Suppressor macrophage treated with lipopolysaccharide for 1 hour (primary cell): ENCODE measurements at regions not wholly inside any gene's neighbourhood (a gene's known extent, or its start where the extent isn't known, plus 50 kb on each side); places are given as distances from the start of the nearest gene placed in this dataset.
A peak's percentile ranks its signal among the peaks of the same experiment; 100 is the strongest.
"Not testable (repeated sequence)": the region's sequence is repeated elsewhere in the genome, so short reads cannot be mapped to it uniquely, and the experiment has no call there.

Experiments
- DNase-seq, 3 donors: peaks; one replicate each; pipeline ENCODE4 v3.0.0-alpha.2; 2020 to 2022

GRCh38 chr2:87319705-87320104, 298.1 kb upstream of the PLGLB1 start:
- not testable (repeated sequence) for DNase-seq

GRCh38 chr2:87321201-87321600, 299.6 kb upstream of the PLGLB1 start:
- not testable (repeated sequence) for DNase-seq

DNA sequence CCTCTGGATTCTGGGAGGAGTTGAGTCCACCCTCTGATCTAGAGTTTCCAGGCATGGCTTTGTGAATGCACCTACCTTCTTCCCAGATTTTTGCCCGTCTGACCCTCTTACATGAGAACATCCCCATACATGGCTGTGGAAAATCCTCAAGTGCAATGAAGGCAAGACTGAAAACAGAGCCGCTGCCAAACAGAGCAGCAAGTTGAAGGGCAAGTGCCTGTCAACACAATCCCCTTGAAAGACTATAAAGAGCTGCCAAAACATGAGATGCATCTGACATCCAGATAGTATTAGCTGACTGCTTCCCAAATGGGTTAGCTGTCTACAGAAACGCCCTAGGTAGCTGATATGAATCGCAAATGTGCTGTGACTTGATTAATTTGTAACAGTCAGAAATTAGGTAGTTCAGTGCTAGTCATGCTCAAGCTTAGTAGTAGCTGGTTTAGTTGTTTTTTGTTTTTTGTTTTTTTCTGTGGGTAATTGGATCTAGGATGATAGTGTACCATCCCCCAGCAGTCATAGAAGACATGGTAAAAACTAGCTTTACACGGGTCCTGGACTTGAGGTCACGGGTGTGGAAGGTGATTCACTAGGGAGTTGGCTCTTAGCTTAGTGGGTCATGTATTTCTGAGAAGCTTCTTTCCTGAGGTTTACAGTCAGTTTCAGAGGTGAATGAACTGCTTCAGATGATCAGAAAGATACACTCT, 302.8 kb upstream of the PLGLB1 start:
- not testable (repeated sequence) for DNase-seq

GRCh38 chr2:87325042-87325910, 303.6 kb upstream of the PLGLB1 start:
- DNase-seq: not testable (repeated sequence)

DNA sequence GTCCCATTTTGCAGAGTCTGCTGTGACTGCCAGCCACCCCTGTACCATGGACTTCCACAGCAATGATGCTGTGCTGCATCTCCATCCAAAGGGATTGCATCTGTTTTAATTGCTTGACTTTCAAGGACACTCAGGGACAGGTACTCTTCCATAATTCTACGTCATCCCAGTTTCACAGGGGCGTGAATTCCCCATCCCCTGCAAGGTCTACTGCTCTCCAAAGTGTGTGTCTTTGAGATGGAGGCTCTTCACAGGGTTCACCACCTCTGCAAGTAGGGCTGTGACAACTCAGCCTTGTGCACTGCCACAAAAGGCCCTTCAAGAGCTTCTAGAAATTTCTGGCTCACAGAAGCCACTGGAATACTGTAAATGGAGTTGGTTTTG, 304.3 kb upstream of the PLGLB1 start:
- not testable (repeated sequence) for DNase-seq

GRCh38 chr2:87326754-87327153, 305.1 kb upstream of the PLGLB1 start:
- DNase-seq: not testable (repeated sequence)

DNA sequence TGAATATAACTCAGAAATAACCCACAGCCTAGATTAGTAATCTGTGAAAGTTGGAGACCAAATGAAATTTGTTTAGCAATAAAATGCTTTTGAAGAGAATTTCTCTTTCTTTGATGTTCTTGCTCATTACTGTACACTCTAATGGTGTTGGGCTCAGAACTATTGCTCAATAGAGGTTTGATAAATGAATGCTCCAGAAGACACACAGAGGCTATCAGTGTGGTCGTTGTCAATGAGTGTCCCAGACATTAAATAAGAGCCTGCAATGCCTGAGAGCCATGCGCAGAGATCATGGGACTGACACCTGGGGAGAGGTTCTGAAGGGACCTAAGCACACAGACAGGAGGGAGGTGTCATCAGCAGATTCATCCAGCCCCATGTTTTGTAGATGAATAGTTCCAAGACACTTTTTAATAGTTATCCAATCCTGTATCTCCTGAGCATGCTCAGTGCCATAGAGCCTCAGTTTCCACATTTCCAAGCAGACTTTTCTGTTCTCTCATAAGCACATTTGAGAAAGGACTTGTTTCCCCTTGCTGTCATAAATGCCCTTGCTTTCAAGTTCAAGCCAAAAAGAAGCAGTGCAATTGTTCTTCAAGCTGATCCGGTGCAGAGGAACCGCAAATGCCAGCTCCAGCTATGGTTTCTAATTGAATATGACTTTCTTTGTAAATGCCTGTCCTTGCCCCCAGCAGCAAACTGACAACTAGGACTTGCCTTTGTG, 306.2 kb upstream of the PLGLB1 start:
- DNase-seq: not testable (repeated sequence)

GRCh38 chr2:87329529-87329928, 307.9 kb upstream of the PLGLB1 start:
- DNase-seq: not testable (repeated sequence)

- not testable (repeated sequence) for DNase-seq
These were observed 308.8 kb upstream of the PLGLB1 start for GRCh38 chr2:87330486-87330885.

DNA sequence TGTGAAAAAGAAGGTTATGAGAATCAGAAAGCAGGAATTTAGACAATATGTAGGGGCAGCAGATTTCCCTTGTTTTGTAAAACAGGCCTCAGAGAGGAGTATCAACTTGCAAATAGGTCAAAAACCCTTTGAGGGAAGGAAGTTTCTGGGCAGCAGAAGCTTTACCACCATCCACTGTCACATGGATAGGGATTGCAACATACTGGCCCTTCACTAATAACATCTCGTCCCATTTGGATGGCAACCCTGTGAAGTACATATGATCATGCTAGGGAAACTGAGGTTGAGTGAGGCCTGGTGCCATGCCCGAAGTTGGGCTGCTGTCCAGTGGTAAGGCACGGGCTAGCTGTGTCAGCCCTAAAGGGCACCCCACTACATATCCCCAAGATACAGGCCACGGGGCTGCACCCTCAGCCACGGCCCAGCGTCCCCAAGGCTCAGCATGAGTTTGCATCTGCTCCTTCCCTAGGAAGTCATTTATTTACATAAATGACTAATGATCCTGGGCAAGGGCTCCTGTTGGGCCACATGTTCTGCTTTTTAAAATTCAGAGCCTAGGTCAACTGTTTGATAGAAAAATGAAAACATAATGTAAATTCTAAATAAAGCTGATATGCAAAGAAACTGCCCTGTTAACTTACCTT, 310.4 kb upstream of the PLGLB1 start:
- peak; percentile 21 to 54 (median 32) for DNase-seq

GRCh38 chr2:87334888-87335287, 313.2 kb upstream of the PLGLB1 start:
- not testable (repeated sequence) for DNase-seq

DNA sequence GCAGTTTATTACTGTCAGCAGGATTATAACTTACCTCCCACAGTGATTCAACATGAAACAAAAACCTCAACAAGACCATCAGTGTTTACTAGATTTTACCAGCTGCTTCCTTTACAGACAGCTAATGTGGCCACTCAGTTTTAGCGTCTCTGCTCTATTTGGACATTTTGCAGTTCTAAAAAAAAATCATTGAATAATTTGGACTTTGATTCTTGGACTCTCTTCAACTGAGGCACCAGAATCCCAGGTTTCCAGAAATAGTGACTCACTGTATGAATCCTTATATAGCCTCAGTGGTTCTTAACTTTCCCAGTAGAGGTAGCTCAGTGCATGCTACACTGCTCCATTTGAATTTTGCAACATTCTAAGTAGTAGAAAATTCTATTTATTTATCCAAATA, 317.4 kb upstream of the PLGLB1 start:
- DNase-seq: not testable (repeated sequence)

GRCh38 chr2:87341601-87342014, 320.0 kb upstream of the PLGLB1 start:
- peak; percentile 56 to 73 (median 65) for DNase-seq

DNA sequence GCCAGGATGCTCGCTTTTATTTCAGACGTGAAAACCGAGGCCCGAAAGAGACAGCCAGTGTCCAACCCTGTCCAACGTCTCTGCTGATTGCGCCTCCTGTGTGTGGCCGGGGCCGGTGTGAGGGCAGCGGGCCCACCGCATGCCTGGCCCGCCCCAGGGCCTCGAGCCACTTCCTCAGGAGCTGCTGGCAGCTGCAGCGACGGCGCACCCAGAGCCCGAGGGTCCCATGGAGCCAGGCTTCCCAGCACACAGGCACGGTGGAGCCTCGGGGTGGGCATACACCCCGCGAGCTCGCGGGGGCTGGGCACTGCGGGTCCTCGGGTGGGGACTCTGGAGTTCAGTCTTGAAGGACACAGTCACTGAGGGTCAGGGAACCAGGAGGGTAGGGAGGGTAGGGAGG, 320.5 kb upstream of the PLGLB1 start:
- not testable (repeated sequence) for DNase-seq

GRCh38 chr2:87343347-87343746, 321.7 kb upstream of the PLGLB1 start:
- peak in 1 of 3 donors; percentile 16 for DNase-seq

GRCh38 chr2:87345283-87345682, 323.6 kb upstream of the PLGLB1 start:
- not testable (repeated sequence) for DNase-seq

GRCh38 chr2:87348556-87348955, 326.9 kb upstream of the PLGLB1 start:
- not testable (repeated sequence) for DNase-seq

GRCh38 chr2:87349006-87349405, 327.4 kb upstream of the PLGLB1 start:
- not testable (repeated sequence) for DNase-seq

GRCh38 chr2:87352178-87352934, 330.7 kb upstream of the PLGLB1 start:
- DNase-seq: not testable (repeated sequence)

- not testable (repeated sequence) for DNase-seq
These were observed 331.8 kb upstream of the PLGLB1 start for GRCh38 chr2:87353408-87353807.

GRCh38 chr2:87354102-87354501, 332.5 kb upstream of the PLGLB1 start:
- DNase-seq: not testable (repeated sequence)

DNA sequence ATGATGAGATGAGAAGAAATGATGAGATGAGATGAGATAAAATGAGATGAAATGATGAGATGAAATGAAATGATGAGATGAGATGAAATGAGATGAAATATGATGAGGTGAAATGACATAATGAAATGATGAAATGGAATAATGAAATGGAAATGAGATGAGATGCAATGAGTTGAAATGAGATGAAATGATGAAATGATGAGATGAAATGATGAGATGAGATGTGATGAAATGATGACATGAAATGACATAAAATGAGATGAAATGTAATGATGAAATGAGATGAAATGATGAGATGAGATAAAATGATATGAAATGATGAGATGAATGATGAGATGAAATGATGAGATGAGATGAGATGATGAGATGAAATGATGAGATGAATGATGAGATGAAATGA, 338.6 kb upstream of the PLGLB1 start:
- DNase-seq: not testable (repeated sequence)
